ENCODE measurements at regions not wholly inside any gene's neighbourhood (a gene's known extent, or its start where the extent isn't known, plus 50 kb on each side); places are given as distances from the start of the nearest gene placed in this dataset.

DNA sequence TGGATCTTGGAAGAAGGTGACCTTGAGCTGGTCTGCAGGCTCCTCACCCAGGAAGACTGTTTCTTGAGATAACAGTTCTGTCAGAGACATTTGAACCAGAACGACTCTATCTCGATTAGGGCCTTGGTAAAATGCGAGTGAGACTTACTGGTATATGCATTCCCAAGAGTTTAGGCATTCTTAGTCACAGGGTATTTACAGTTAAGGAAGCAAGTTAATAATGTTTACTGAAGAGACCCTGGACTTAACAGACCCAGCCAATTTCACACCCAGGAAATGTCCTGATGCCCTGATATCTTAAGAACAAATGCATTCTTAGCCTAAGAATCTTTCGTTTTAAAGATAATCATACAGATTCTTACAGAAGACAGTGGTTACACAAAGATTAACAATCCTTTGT is 1867.2 kb upstream of the C9orf72 start:
- TF ChIP-seq, protein P1, sequence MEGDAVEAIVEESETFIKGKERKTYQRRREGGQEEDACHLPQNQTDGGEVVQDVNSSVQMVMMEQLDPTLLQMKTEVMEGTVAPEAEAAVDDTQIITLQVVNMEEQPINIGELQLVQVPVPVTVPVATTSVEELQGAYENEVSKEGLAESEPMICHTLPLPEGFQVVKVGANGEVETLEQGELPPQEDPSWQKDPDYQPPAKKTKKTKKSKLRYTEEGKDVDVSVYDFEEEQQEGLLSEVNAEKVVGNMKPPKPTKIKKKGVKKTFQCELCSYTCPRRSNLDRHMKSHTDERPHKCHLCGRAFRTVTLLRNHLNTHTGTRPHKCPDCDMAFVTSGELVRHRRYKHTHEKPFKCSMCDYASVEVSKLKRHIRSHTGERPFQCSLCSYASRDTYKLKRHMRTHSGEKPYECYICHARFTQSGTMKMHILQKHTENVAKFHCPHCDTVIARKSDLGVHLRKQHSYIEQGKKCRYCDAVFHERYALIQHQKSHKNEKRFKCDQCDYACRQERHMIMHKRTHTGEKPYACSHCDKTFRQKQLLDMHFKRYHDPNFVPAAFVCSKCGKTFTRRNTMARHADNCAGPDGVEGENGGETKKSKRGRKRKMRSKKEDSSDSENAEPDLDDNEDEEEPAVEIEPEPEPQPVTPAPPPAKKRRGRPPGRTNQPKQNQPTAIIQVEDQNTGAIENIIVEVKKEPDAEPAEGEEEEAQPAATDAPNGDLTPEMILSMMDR (IDR thresholded peaks at IDR 0.05; ENCODE audit: low read depth, low read length, poor library complexity, severe bottlenecking), result no peak
- TF ChIP-seq EZH2phosphoT487 (IDR thresholded peaks at IDR 0.05; ENCODE audit: borderline replicate concordance, low read length), result no peak

Measured in DOHH2 (cell line).